K562 (cell line): ENCODE measurements at regions not wholly inside any gene's neighbourhood (a gene's known extent, or its start where the extent isn't known, plus 50 kb on each side); places are given as distances from the start of the nearest gene placed in this dataset.

Source experiments
- ATAC-seq: fragments of 200-7000 bp; cut with Tn5 transposase; 3 replicates; pipeline ENCODE4 v1.9.1; 2020; ENCODE audit warnings: moderate library complexity
- BruUV-seq: library from RNA; stranded (reverse); fragments of 400-500 nt; replicated peaks from 2 replicates; lab custom pipeline; 2021; lab: Mats Ljungman, UMichigan
- CTCF ChIA-PET: fragments of 300-600 bp; formaldehyde crosslinking; extraction: SDS; loops from one replicate; lab custom pipeline; 2021; ENCODE audit warnings: low intra/inter-chr PET ratio; lab: Yijun Ruan, JAX
- POLR2A ChIA-PET: fragments of 300-600, 350-650 bp; sonication (Branson Sonifier 250); formaldehyde crosslinking; extraction: SDS; loops from one replicate; lab custom pipeline; 2021; ENCODE audit warnings: antibody characterized with exemption, inconsistent platforms; lab: Yijun Ruan, JAX
- DNase-seq, 4 experiments: peaks; one replicate each; pipeline versions ENCODE4 v3.0.0 to v3.0.0-alpha.2; 2011 to 2018; ENCODE audit warnings: low spot score in 3 of 4, mixed read lengths in 3 of 4; ENCODE audit errors: extremely low read depth in 1 of 4
- FAIRE-seq: peaks from 2 replicates; lab custom pipeline; 2011; peaks lifted over from hg19 to GRCh38; lab: Jason Lieb, UNC
- H2AFZ ChIP-seq: 2 replicates; pipeline ENCODE4 v1.6.0; 2011; ENCODE audit warnings: low read depth, low read length, control low read depth, inconsistent platforms
- H3K27ac ChIP-seq: fragments of 200-600 bp; 3 replicates; pipeline ENCODE4 v1.8.0; 2011; ENCODE audit warnings: low read depth, mild to moderate bottlenecking, control low read depth, inconsistent platforms, low read length, moderate library complexity, mixed read lengths; ENCODE audit errors: extremely low read depth
- H3K27me3 ChIP-seq, 2 experiments: fragments of 300-600 bp in 1 of 2; 2 replicates in 1 of 2; 3 replicates in 1 of 2; pipeline versions ENCODE4 v1.6.0 to v1.8.0; 2011; ENCODE audit warnings: inconsistent platforms in 2 of 2, low read length in 2 of 2, mild to moderate bottlenecking in 1 of 2, mixed read lengths in 1 of 2, moderate library complexity in 1 of 2; ENCODE audit not compliant: control insufficient read depth in 2 of 2, insufficient read depth in 2 of 2
- H3K36me3 ChIP-seq: fragments of 300-600 bp; 3 replicates; pipeline ENCODE4 v1.8.0; 2011; ENCODE audit warnings: mild to moderate bottlenecking, low read length, inconsistent platforms; ENCODE audit not compliant: control insufficient read depth, insufficient read depth
- H3K4me1 ChIP-seq, 2 experiments: fragments of 200-600 bp in 1 of 2; replicated peaks in 1 of 2; 2 replicates in 1 of 2; 3 replicates in 1 of 2; pipeline versions ENCODE4 v1.5.1 to v1.8.0; 2011; ENCODE audit warnings: inconsistent platforms in 2 of 2, low read length in 2 of 2, mild to moderate bottlenecking in 1 of 2, mixed read lengths in 1 of 2, moderate library complexity in 1 of 2; ENCODE audit not compliant: control insufficient read depth in 2 of 2, insufficient read depth in 2 of 2
- H3K4me2 ChIP-seq: 2 replicates; pipeline ENCODE4 v1.6.1; 2011; ENCODE audit warnings: low read length, control low read depth, inconsistent platforms, mixed read lengths; ENCODE audit not compliant: insufficient read depth
- H3K4me3 ChIP-seq: fragments of 200-600 bp; sonication (generic), shearing (Covaris generic); 2 replicates; pipeline ENCODE4 v1.5.1; 2016; ENCODE audit warnings: control low read depth, inconsistent platforms
- H3K79me2 ChIP-seq: fragments of 200-600 bp; 3 replicates; pipeline ENCODE4 v1.8.0; 2011; ENCODE audit warnings: low read length, inconsistent platforms; ENCODE audit not compliant: control insufficient read depth, insufficient read depth
- H3K9ac ChIP-seq, 2 experiments: 2 replicates each; pipeline versions ENCODE4 v1.6.0 to v1.6.1; 2011; ENCODE audit warnings: low read depth in 2 of 2, low read length in 2 of 2, control low read depth in 1 of 2, inconsistent platforms in 1 of 2, mild to moderate bottlenecking in 1 of 2, mixed read lengths in 1 of 2; ENCODE audit not compliant: insufficient read depth in 1 of 2
- H3K9me1 ChIP-seq: one replicate; pipeline ENCODE4 v1.6.0; 2011; ENCODE audit warnings: inconsistent platforms, mild to moderate bottlenecking, low read length, moderate library complexity; ENCODE audit not compliant: control insufficient read depth, insufficient read depth
- H3K9me3 ChIP-seq: replicated peaks from 2 replicates; pipeline ENCODE4 v1.5.1; 2011; ENCODE audit warnings: low read depth, low read length, inconsistent platforms; ENCODE audit not compliant: control insufficient read depth, insufficient read depth
- H4K20me1 ChIP-seq: replicated peaks from 2 replicates; pipeline ENCODE4 v1.6.1; 2011; ENCODE audit warnings: low read length, inconsistent platforms, mixed read lengths; ENCODE audit not compliant: control insufficient read depth, insufficient read depth
- BACH1 ChIP-seq: fragments of 200-800 bp; sonication (Bioruptor generic); IDR thresholded peaks from 2 replicates; pipeline ENCODE4 v1.6.1; 2016; ENCODE audit warnings: missing genetic modification characterization, missing compliant biosample characterization
- ETV5 ChIP-seq: sonication (generic); formaldehyde crosslinking; IDR thresholded peaks from 2 replicates; pipeline ENCODE4 v1.4.0; 2020; ENCODE audit warnings: low read depth, mild to moderate bottlenecking, missing genetic modification reagents
- JUNB ChIP-seq: fragments of 450-650 bp; formaldehyde crosslinking; conservative IDR thresholded peaks from 2 replicates; pipeline ENCODE4 v1.4.0; 2020; ENCODE audit warnings: mild to moderate bottlenecking
- KDM5B ChIP-seq: fragments of 200-600 bp; sonication (generic); IDR thresholded peaks from 2 replicates; pipeline ENCODE4 v1.6.1; 2012; ENCODE audit warnings: low read depth, mild to moderate bottlenecking, moderate library complexity, low read length, control low read depth, inconsistent platforms; ENCODE audit not compliant: insufficient replicate concordance
- MCM7 ChIP-seq, 2 experiments: fragments of 450-650 bp; IDR thresholded peaks; 2 replicates each; pipeline ENCODE4 v1.6.1; 2016 to 2018
- NBN ChIP-seq: fragments of 450-650 bp; IDR thresholded peaks from 2 replicates; pipeline ENCODE4 v1.6.1; 2016; ENCODE audit warnings: low read depth, mild to moderate bottlenecking
- PTBP1 ChIP-seq: fragments of 200-400 bp; formaldehyde crosslinking; IDR thresholded peaks from 2 replicates; pipeline ENCODE4 v1.6.1; 2017; ENCODE audit warnings: low read depth, low read length
- RHOXF2B ChIP-seq: fragments of 250-450 bp; sonication (Bioruptor Pico); conservative IDR thresholded peaks from 2 replicates; pipeline ENCODE4 v1.5.1; 2021
- U2AF2 ChIP-seq: fragments of 200-400 bp; formaldehyde crosslinking; optimal IDR thresholded peaks from 2 replicates; pipeline ENCODE3; 2017; ENCODE audit warnings: low read depth, mild to moderate bottlenecking, low read length
- ZBTB7A ChIP-seq: IDR thresholded peaks from 2 replicates; pipeline ENCODE4 v1.6.1; 2011; ENCODE audit warnings: low read depth, mild to moderate bottlenecking, low read length, moderate library complexity, borderline replicate concordance; ENCODE audit not compliant: control insufficient read depth
- ZNF253 ChIP-seq: fragments of 250-450 bp; sonication (Bioruptor Pico); conservative IDR thresholded peaks from 2 replicates; pipeline ENCODE4 v1.6.1; 2021; ENCODE audit warnings: mild to moderate bottlenecking
- ZNF668 ChIP-seq: fragments of 250-450 bp; sonication (Bioruptor Pico); IDR thresholded peaks from 2 replicates; pipeline ENCODE4 v1.8.0; 2022; ENCODE audit warnings: mild to moderate bottlenecking, inconsistent platforms
- ZNF79 ChIP-seq: fragments of 250-450 bp; sonication (Bioruptor Pico); IDR thresholded peaks from 2 replicates; pipeline ENCODE4 v1.4.0; 2020; ENCODE audit warnings: low read depth, mild to moderate bottlenecking, moderate library complexity
- WGBS: fragments of 100-300 bp; shearing (Covaris generic); methylation state at CpG from one replicate; pipeline ENCODE4 v1.1.6; 2016; ENCODE audit warnings: low coverage, mixed read lengths; ENCODE audit not compliant: insufficient coverage; ENCODE audit errors: missing lambda C conversion rate; 5-methylcytosine and 5-hydroxymethylcytosine counted together
- in situ Hi-C: fragments of 300-500 bp; cut with MboI; formaldehyde crosslinking; loops from 4 replicates; pipeline ENCODE4 v1.15.0; 2018; ENCODE audit warnings: inconsistent platforms, mixed read lengths
- intact Hi-C: fragments of 100-400 bp; cut with micrococcal nuclease; formaldehyde crosslinking; loops from 2 replicates; pipeline ENCODE4 v1.14.2; 2022
- TF ChIP-seq, protein P1 (sequence below): fragments of 250-450 bp; sonication (Bioruptor Pico); IDR thresholded peaks from 2 replicates; pipeline ENCODE4 v1.4.0; 2020; ENCODE audit warnings: mild to moderate bottlenecking, moderate library complexity, borderline replicate concordance

DNA sequence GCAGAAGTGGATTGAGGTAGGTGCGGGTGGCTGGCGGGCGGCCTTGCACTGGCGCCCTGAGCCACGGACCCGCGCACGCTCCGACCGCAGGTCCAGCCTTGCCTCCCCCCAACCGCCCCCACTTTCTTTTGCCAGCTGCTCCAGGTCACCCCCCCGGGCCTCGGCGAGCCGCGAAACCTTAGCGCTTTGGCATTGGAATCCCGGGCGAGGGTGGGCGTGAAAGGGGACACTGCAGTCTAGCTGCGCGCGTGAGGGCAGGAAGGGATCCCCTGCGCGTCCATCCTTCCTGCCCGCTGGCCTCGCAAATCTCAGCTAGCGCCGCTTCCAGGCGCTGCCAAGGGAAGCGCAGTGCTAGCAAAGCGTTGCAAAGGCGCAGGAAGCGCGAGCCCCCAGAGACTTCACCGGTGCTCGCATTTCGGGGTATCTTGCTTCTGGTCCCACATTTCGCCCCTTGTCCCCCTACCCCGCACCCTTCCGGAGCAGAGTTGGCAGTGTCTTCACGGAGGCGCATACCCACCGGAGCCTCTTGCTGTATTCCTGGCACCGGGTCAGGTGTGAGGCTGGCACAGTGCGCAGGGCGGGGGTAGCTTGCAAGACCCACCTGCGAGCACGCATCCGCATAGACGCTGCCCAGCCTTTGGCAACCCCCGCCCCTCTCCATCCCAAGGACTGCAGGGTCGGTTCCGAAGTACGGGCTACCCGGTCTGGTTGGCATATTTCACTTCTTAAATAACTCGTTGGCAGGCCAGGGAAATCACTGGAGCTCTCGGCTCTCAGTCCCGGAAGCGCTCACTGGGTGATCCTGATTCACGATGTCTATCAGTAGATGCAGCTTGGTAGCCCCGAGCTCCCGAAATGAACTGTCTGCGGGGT, 104.4 kb downstream of the UCHL1 start:
- in situ Hi-C loops (no loop called here), intact Hi-C loops (no loop called here)
- H3K4me1 ChIP-seq = peaks cover 0 to 13% of the 10 kb centered on the region in 2 experiments; a peak in 2 of 5 replicates
- H3K9me1 ChIP-seq = no peaks in the 10 kb centered on the region
- CTCF ChIA-PET = no interaction called here
- H2AFZ ChIP-seq = no peak overlapping the region
- 23% methylated on average over 51 of the region's 64 CpGs for WGBS
- no peaks in the 10 kb centered on the region for H3K79me2 ChIP-seq
- no peak for DNase-seq
- no peak overlapping the region for H3K4me2 ChIP-seq
- H3K27me3 ChIP-seq = peaks cover 3 to 30% of the 10 kb centered on the region in 2 experiments; a peak in 4 of 5 replicates
- POLR2A ChIA-PET = interaction anchor here (0.7 kb wide), 1 partner anchor 516 kb away, joined by 3 read pairs; no protein-coding TSS in a partner anchor
- no peaks in the 10 kb centered on the region for H3K36me3 ChIP-seq
- H3K9ac ChIP-seq = no peak overlapping the region
- BruUV-seq = no TSS peak
- no peak overlapping the region for H3K4me3 ChIP-seq
- no peak for ATAC-seq
- H3K27ac ChIP-seq = no peak overlapping the region
- no peaks in the 10 kb centered on the region for H4K20me1 ChIP-seq
- TF ChIP-seq JUNB (CRISPR knock-in tag) (no peak), ZNF79 (CRISPR knock-in tag) (no peak), NBN (no peak), KDM5B (no peak), ZBTB7A (no peak), ZNF253 (no peak), ETV5 (CRISPR knock-in tag) (no peak), U2AF2 (no peak), RHOXF2B (CRISPR knock-in tag) (no peak), ZNF668 (CRISPR knock-in tag) (no peak), BACH1 (tag) (no peak), PTBP1 (no peak), MCM7 (IDR thresholded peaks at IDR 0.05) (no peak)
- TF ChIP-seq, protein P1, sequence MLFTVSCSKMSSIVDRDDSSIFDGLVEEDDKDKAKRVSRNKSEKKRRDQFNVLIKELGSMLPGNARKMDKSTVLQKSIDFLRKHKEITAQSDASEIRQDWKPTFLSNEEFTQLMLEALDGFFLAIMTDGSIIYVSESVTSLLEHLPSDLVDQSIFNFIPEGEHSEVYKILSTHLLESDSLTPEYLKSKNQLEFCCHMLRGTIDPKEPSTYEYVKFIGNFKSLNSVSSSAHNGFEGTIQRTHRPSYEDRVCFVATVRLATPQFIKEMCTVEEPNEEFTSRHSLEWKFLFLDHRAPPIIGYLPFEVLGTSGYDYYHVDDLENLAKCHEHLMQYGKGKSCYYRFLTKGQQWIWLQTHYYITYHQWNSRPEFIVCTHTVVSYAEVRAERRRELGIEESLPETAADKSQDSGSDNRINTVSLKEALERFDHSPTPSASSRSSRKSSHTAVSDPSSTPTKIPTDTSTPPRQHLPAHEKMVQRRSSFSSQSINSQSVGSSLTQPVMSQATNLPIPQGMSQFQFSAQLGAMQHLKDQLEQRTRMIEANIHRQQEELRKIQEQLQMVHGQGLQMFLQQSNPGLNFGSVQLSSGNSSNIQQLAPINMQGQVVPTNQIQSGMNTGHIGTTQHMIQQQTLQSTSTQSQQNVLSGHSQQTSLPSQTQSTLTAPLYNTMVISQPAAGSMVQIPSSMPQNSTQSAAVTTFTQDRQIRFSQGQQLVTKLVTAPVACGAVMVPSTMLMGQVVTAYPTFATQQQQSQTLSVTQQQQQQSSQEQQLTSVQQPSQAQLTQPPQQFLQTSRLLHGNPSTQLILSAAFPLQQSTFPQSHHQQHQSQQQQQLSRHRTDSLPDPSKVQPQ = no peak
- no peaks in the 10 kb centered on the region for H3K9me3 ChIP-seq
- FAIRE-seq = no peak
